HCEC 1CT (cell line): ENCODE measurements at regions not wholly inside any gene's neighbourhood (a gene's known extent, or its start where the extent isn't known, plus 50 kb on each side); places are given as distances from the start of the nearest gene placed in this dataset.

Experiments
- DNase-seq: peaks from one replicate; pipeline ENCODE4 v3.0.0-alpha.2; 2017

DNA sequence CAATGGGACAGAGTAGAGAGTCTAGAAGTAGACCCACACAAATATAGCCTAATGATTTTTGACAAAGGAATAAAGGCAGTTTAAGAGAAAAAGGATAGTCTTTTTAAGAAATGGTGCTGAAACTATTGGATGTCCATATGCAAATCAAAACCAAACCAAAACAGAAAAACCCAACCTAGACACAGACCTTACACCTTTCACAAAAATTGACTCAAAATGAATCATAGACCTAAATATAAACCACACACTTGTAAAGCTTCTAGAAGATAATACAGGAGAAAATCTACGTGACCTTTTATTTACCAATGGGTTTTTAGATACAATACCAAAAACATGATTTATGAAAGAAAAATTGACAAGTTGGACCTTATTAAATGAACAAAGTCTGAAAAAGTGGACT is 66.4 kb upstream of the MPHOSPH6 start:
- DNase-seq = no peak

DNA sequence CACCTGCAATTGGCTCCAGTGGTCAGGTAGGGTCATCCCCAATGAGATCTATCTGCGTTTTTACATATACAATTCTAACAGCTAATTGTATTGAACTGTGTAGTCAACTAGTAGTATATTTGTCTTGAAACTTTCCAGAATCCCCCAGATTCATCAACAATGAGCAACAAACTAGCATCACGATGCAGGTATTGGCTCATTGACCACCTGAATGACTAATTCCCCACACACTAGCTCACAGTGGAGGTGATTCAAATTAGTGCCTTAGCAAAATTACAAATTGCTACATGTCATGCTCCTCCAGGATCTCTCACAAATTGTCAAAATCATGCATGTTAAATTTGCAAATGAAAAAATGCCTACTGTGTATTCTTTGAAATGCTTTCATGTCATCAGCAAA is 62.8 kb upstream of the MPHOSPH6 start:
- no peak for DNase-seq

DNA sequence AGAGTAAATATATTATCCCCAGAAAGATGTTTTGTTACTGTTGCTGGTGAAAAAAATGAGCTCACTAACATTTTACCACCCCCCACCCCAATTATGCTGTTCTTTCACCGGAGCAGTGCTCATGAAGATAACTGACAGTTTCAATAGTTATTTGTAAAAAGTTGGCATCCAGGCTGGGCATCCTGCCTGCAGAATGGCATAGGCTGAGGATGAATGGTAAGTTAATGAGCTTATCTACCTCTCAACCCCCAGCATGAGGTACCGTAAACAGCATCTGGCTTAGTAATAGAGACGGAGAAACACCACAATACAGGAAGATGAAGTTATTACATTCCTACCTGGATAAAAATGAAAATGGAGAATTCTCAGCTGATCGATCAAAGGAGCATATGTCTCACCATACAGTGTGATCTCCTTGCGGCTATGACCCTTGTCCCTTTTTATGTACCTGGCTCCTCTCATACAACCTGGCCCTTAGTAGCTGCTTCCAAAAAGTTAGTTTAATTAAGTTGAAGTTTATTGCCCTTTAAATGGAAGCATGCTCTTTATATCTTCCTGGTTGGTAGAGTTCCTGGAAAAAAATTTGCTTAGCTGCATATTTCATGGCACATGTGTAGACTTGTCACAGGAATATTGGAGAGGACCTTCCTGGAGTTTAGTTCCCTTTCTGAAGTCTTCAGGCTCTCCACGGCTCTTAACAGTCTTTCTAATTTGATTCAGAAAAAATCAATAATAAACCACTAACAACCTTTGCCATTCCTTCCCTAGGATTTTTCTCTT is 61.2 kb upstream of the MPHOSPH6 start:
- no peak for DNase-seq

DNA sequence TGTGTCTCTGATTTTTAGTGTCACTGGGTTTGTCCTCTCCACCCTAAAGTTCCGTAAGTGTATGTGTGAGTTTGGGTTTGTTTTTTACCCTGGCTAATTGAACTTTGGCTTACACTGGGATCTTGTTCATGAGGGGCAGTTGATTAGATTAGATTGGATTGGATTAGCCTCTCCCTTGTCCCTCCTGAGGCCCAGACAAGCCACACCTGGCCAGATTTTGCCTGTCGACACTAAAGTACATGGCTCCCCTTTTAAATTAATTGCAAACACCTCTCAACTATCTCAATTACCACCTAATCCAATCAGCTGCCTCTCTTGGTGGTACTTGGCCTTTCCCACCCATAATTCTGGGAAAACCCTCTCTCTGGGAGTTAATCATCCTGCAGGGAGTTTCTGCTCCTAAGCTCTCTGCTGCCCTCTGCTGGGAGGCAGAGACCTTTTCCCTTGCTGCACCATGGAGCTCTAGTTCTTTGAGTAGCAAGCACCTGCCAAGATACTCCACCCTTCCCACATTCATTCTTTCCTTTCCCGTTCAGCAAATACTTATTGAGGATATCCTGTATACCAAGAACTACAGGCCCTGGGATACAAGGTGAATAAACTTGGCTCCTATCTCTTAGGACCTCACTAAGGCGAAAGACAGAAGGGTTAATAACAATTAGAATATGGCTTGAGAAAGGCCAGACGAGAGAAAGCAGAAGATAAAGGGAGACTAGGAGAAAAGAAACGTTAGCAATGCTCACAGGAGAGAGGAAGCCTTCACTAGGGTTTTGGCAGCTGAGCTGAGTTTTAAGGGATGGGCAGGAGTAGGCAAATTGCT is 60.0 kb upstream of the MPHOSPH6 start:
- peak; percentile 63 for DNase-seq

DNA sequence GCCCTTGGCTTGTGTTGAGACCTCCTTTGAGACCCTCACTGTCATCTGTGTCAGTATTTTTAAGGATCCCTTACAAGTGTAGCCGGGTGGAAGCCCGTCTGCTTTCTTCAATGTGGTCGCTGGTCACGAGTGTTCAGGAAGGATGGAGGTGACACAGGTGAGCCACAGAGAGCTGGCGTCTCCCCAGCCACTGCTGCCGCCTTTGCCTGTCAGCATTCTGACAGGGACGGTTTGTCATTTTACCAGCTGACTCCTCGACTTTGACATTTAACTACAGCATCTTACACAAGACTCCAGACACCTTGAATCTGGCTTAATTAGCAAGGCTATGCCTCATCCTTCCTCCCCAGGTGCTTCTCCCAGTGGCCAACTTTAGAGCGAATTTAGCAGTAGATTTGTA is 56.3 kb upstream of the MPHOSPH6 start:
- DNase-seq = no peak

DNA sequence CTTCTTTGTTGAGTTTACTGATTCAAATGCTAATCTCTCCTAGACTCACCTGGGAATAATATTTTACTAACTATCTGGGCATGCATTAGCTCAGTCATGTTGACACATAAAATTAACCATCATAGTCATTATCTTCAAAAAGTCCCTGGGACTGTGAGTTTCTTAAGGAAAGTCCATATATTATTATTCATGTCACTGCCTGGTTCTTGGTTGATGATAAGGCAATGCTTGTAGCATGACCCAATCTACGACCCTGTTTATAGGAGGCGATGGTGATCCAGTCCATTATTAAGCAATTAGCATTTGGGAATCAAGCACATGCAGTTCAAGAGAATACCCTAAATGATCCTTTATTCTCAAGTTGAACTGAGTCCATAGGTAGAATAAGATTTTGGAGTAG is 54.8 kb upstream of the MPHOSPH6 start:
- DNase-seq = no peak

DNA sequence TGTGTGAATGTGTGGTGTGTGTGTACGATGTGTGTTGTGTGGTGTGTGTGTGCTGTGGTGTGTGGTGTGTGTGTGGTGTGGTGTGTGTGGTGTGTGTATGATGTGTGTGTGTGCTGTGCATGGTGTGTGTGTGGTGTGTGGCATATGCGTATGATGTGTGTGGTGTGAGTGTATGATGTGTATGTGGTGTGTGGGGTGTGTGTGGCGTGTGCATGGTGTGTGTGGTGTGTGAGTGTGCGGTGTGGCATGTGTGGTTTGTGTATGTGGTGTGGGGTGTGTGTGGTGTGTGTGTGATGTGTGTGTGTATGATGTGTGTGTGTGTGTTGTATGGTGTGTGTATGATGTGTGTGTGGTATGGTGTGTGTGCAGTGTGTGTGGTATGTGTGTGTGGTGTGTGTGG is 50.5 kb upstream of the MPHOSPH6 start:
- no peak for DNase-seq
